ENCODE measurements at regions not wholly inside any gene's neighbourhood (a gene's known extent, or its start where the extent isn't known, plus 50 kb on each side); places are given as distances from the start of the nearest gene placed in this dataset.

GRCh38 chr6:88386167-88386566, 220.0 kb upstream of the CNR1 start:
- TF ChIP-seq CTCF (optimal IDR thresholded peaks at IDR 0.05 in 1 of 3, IDR thresholded peaks at IDR 0.05 in 1 of 3, conservative IDR thresholded peaks at IDR 0.05 in 1 of 3; ENCODE audit: extremely low read depth in 1 of 3, insufficient read depth in 2 of 3, low read length in 3 of 3) (no peak), EZH2 (IDR thresholded peaks at IDR 0.05; ENCODE audit: low read length) (no peak)
